ENCODE measurements at regions not wholly inside any gene's neighbourhood (a gene's known extent, or its start where the extent isn't known, plus 50 kb on each side); places are given as distances from the start of the nearest gene placed in this dataset.

- TF ChIP-seq CTCF (IDR thresholded peaks at IDR 0.05) = no peak
- TF ChIP-seq POLR2AphosphoS5 (IDR thresholded peaks at IDR 0.05; ENCODE audit: low read depth, low read length) = no peak
- no peak for TF ChIP-seq REST (IDR thresholded peaks at IDR 0.05; ENCODE audit: insufficient read depth in 1 of 2, low read depth in 2 of 2, low read length in 1 of 2)
- no peak for TF ChIP-seq SIN3A (IDR thresholded peaks at IDR 0.05; ENCODE audit: borderline replicate concordance, insufficient read depth, low read depth, low read length)
These were observed 66.0 kb upstream of the DOCK1 start for GRCh38 chr10:126839094-126839761.

All from Panc1 (cell line).